ENCODE measurements at regions not wholly inside any gene's neighbourhood (a gene's known extent, or its start where the extent isn't known, plus 50 kb on each side); places are given as distances from the start of the nearest gene placed in this dataset.

DNA sequence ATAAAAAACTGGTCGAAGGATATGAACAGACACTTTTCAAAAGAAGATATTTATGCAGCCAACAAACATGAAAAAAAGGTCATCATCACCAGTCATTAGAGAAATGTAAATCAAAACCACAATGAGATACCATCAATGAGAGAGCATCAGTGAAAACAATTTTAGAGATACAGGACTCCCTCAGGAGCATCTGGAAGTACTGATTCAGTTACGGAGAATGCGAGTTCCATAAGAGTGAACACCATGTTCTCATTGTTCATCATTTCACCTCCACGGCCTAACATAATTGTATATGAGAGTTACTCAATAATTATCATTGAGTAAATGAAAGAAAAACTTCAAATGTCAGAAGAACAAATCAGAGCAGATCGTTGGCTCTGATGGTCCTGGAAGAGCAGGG is 140.9 kb upstream of the TANK start:
- WGBS (ENCODE audit: low lambda C conversion rate): 62% methylated on average over 5 of the region's 5 CpGs
- ChIA-PET POLR2A (no interaction called here), CTCF (interaction anchor here (1.2 kb wide), 1 partner anchor 437 kb away, joined by 3 read pairs; no protein-coding TSS in a partner anchor)
- no peak overlapping the region for H3K4me2 ChIP-seq
- no peaks in the 10 kb centered on the region for H3K9me3 ChIP-seq
- TF ChIP-seq, protein P1, sequence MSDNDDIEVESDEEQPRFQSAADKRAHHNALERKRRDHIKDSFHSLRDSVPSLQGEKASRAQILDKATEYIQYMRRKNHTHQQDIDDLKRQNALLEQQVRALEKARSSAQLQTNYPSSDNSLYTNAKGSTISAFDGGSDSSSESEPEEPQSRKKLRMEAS (IDR thresholded peaks at IDR 0.05; ENCODE audit: low read depth): no peak
- no peak for TF ChIP-seq YY1 (IDR thresholded peaks at IDR 0.05; ENCODE audit: low read depth)
- TF ChIP-seq, protein P2, sequence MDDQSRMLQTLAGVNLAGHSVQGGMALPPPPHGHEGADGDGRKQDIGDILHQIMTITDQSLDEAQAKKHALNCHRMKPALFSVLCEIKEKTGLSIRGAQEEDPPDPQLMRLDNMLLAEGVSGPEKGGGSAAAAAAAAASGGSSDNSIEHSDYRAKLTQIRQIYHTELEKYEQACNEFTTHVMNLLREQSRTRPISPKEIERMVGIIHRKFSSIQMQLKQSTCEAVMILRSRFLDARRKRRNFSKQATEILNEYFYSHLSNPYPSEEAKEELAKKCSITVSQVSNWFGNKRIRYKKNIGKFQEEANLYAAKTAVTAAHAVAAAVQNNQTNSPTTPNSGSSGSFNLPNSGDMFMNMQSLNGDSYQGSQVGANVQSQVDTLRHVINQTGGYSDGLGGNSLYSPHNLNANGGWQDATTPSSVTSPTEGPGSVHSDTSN (IDR thresholded peaks at IDR 0.05): no peak
- no peak for TF ChIP-seq EP300 (IDR thresholded peaks at IDR 0.05; ENCODE audit: borderline replicate concordance in 1 of 2, low read depth in 1 of 2, low read length in 1 of 2)
- TF ChIP-seq, protein P3, sequence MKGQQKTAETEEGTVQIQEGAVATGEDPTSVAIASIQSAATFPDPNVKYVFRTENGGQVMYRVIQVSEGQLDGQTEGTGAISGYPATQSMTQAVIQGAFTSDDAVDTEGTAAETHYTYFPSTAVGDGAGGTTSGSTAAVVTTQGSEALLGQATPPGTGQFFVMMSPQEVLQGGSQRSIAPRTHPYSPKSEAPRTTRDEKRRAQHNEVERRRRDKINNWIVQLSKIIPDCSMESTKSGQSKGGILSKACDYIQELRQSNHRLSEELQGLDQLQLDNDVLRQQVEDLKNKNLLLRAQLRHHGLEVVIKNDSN (IDR thresholded peaks at IDR 0.05; ENCODE audit: borderline replicate concordance, low read depth): no peak
- TF ChIP-seq RCOR1 (IDR thresholded peaks at IDR 0.05; ENCODE audit: low read length): no peak
- no peaks in the 10 kb centered on the region for H3K36me3 ChIP-seq (replicated peaks in 1 of 2; ENCODE audit: control insufficient read depth in 1 of 2, insufficient read depth in 2 of 2, low read length in 1 of 2)
- H3K4me3 ChIP-seq (ENCODE audit: low read depth in 2 of 2, low read length in 1 of 2): no peak overlapping the region
- no peaks in the 10 kb centered on the region for H3K9me2 ChIP-seq
- no peaks in the 10 kb centered on the region for H3K4me1 ChIP-seq (ENCODE audit: control insufficient read depth in 1 of 2, insufficient read depth in 2 of 2, low read depth in 1 of 2, low read length in 1 of 2)
- no peak overlapping the region for H3K9ac ChIP-seq
- no peaks in the 10 kb centered on the region for H3K27me3 ChIP-seq (ENCODE audit: insufficient read depth)
- no peaks in the 10 kb centered on the region for H4K20me1 ChIP-seq (ENCODE audit: insufficient read depth)
- H3K79me2 ChIP-seq (ENCODE audit: insufficient read depth): no peaks in the 10 kb centered on the region
- H2AFZ ChIP-seq (ENCODE audit: low read depth): no peak overlapping the region
- no peak overlapping the region for H3K27ac ChIP-seq (ENCODE audit: low read depth in 2 of 2, low read length in 1 of 2)
- no peak for DNase-seq
- H3F3A ChIP-seq (replicated peaks; ENCODE audit: insufficient read depth): no peaks in the 10 kb centered on the region

DNA sequence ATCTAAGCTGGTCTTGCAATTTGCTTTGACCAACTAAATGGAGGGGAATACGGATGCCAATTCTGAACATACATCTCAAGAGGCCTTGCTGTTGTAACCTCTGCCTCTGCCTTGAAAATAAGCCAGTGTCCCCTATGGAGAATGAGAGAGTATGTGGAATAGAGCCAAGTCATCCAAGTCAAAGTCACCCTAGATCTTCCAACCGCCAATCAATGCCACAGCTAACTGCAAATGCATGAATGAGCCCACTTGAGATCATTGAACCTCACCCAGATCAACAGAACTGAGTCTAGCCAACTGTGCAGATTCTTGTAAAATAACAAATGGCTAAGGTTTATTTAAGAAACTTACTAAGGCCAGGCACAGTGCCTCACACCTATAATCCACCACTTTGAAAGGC is 139.8 kb upstream of the TANK start:
- H3K4me1 ChIP-seq (ENCODE audit: control insufficient read depth in 1 of 2, insufficient read depth in 2 of 2, low read depth in 1 of 2, low read length in 1 of 2): no peaks in the 10 kb centered on the region
- CTCF ChIA-PET: interaction anchor here (0.6 to 1.2 kb wide), 2 partner anchors 439 to 698 kb away, joined by 3 to 4 read pairs; no protein-coding TSS in a partner anchor
- no peak overlapping the region for H3K4me3 ChIP-seq (ENCODE audit: low read depth in 2 of 2, low read length in 1 of 2)
- H3K9me2 ChIP-seq: no peaks in the 10 kb centered on the region
- no peak overlapping the region for H3K9ac ChIP-seq
- H4K20me1 ChIP-seq (ENCODE audit: insufficient read depth): no peaks in the 10 kb centered on the region
- H3K79me2 ChIP-seq (ENCODE audit: insufficient read depth): no peaks in the 10 kb centered on the region
- H3K36me3 ChIP-seq (replicated peaks in 1 of 2; ENCODE audit: control insufficient read depth in 1 of 2, insufficient read depth in 2 of 2, low read length in 1 of 2): no peaks in the 10 kb centered on the region
- WGBS (ENCODE audit: low lambda C conversion rate): 98% methylated on average over 2 of the region's 2 CpGs
- no peak overlapping the region for H3K27ac ChIP-seq (ENCODE audit: low read depth in 2 of 2, low read length in 1 of 2)
- POLR2A ChIA-PET: no interaction called here
- no peak overlapping the region for H2AFZ ChIP-seq (ENCODE audit: low read depth)
- H3K27me3 ChIP-seq (ENCODE audit: insufficient read depth): no peaks in the 10 kb centered on the region
- H3K9me3 ChIP-seq: no peaks in the 10 kb centered on the region
- no peaks in the 10 kb centered on the region for H3F3A ChIP-seq (replicated peaks; ENCODE audit: insufficient read depth)
- H3K4me2 ChIP-seq: no peak overlapping the region
- DNase-seq: no peak
- TF ChIP-seq JUND (IDR thresholded peaks at IDR 0.05): no peak
- TF ChIP-seq EZH2phosphoT487 (IDR thresholded peaks at IDR 0.05; ENCODE audit: borderline replicate concordance, low read depth): no peak
- no peak for TF ChIP-seq YY1 (IDR thresholded peaks at IDR 0.05; ENCODE audit: low read depth)

DNA sequence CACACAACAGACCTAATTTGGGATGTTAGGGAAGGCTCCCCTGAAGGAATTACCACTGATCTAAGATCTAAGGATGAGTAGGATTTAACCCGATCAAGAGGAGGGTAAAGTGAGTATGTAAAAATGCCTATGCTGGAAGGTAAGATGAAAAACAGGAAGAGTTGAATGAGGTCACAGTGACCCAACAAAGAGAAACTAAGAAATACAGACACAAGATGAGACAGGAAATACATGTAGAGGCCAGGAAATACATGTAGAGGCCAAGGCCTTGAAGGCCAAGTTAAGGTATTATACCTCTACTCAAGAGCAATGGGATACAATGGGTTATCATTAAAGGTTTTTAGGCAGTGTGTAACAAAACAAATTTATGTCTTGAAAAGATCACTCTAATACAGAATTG is 131.6 kb upstream of the TANK start:
- TF ChIP-seq ELF1 (IDR thresholded peaks at IDR 0.05) (no peak), JUND (IDR thresholded peaks at IDR 0.05) (no peak), MEF2A (IDR thresholded peaks at IDR 0.05; ENCODE audit: borderline replicate concordance, low read depth) (no peak), FOSL2 (IDR thresholded peaks at IDR 0.05; ENCODE audit: borderline replicate concordance, low read depth) (no peak)
- POLR2A ChIA-PET: no interaction called here
- no peak overlapping the region for H3K4me3 ChIP-seq (ENCODE audit: low read depth in 2 of 2, low read length in 1 of 2)
- no peak overlapping the region for H2AFZ ChIP-seq (ENCODE audit: low read depth)
- WGBS (ENCODE audit: low lambda C conversion rate): 92% methylated on average over 1 of the region's 1 CpG
- CTCF ChIA-PET: no interaction called here
- H3K27me3 ChIP-seq (ENCODE audit: insufficient read depth): no peaks in the 10 kb centered on the region
- no peak overlapping the region for H3K4me2 ChIP-seq
- H3K9me3 ChIP-seq: no peaks in the 10 kb centered on the region
- no peak for DNase-seq
- no peaks in the 10 kb centered on the region for H4K20me1 ChIP-seq (ENCODE audit: insufficient read depth)
- peaks cover 0 to 10% of the 10 kb centered on the region in 2 experiments; a peak in 2 of 4 replicates for H3K4me1 ChIP-seq (ENCODE audit: control insufficient read depth in 1 of 2, insufficient read depth in 2 of 2, low read depth in 1 of 2, low read length in 1 of 2)
- H3K27ac ChIP-seq (ENCODE audit: low read depth in 2 of 2, low read length in 1 of 2): no peak overlapping the region
- peaks cover 15% of the 10 kb centered on the region for H3F3A ChIP-seq (replicated peaks; ENCODE audit: insufficient read depth)
- no peaks in the 10 kb centered on the region for H3K9me2 ChIP-seq
- H3K36me3 ChIP-seq (replicated peaks in 1 of 2; ENCODE audit: control insufficient read depth in 1 of 2, insufficient read depth in 2 of 2, low read length in 1 of 2): no peaks in the 10 kb centered on the region
- no peaks in the 10 kb centered on the region for H3K79me2 ChIP-seq (ENCODE audit: insufficient read depth)
- no peak overlapping the region for H3K9ac ChIP-seq

Measured in SK-N-SH (cell line).